Endothelial cell of umbilical vein (primary cell): ENCODE measurements at regions not wholly inside any gene's neighbourhood (a gene's known extent, or its start where the extent isn't known, plus 50 kb on each side); places are given as distances from the start of the nearest gene placed in this dataset.

ENCODE experiments used
- POLR2AphosphoS5 ChIP-seq: IDR thresholded peaks from 2 replicates; pipeline ENCODE4 v1.6.1; 2012; ENCODE audit warnings: low read depth, mild to moderate bottlenecking, control low read depth, low read length, moderate library complexity; ENCODE audit not compliant: insufficient read depth
- TF ChIP-seq, protein P1 (sequence below): IDR thresholded peaks from 2 replicates; pipeline ENCODE4 v1.6.1; 2011; ENCODE audit not compliant: insufficient read depth, insufficient read length
- TF ChIP-seq, protein P2 (sequence below), 2 donors: IDR thresholded peaks; 1 replicate in 1 of 2; 2 replicates in 1 of 2; pipeline ENCODE4 v1.5.1; 2011; ENCODE audit warnings: low read length in 2 of 2, mild to moderate bottlenecking in 2 of 2, moderate library complexity in 2 of 2, control low read depth in 1 of 2, inconsistent platforms in 1 of 2, low read depth in 1 of 2; ENCODE audit not compliant: insufficient read depth in 1 of 2; ENCODE audit errors: extremely low read depth in 1 of 2

DNA sequence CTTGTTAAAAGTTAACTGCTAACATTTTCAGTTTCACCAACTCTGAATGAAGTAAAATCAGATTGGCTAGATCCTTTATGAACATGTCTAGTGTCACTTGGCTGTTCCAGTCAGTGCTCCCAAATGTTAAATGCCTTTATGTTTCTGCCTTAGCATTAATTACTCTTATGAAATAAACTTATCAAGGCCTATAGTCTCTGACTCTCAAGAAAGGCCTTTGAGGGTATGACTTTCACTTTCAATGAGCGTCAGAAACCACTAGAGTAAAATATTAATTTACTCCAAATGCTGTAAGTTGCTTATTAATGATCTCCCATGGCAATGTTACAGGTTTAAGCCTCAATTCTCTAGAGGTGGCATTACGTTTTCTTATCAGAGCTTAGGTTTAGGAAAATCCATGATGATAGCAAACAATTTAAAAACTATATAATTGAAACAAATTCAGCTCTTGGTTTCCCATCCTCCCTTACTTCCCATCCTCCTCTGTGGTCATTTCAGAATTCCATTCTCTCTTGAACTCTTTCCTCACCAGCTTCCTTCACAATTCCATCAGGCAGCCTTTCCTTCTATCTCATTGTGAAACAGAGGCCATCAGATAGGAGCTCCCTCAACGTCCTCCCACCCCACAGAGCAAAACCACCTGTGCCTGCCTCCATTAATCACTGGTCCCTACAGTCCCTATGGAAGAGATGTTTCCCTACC, 108.6 kb upstream of the COP1 start:
- TF ChIP-seq, protein P1, sequence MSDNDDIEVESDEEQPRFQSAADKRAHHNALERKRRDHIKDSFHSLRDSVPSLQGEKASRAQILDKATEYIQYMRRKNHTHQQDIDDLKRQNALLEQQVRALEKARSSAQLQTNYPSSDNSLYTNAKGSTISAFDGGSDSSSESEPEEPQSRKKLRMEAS, result no peak
- TF ChIP-seq, protein P2, sequence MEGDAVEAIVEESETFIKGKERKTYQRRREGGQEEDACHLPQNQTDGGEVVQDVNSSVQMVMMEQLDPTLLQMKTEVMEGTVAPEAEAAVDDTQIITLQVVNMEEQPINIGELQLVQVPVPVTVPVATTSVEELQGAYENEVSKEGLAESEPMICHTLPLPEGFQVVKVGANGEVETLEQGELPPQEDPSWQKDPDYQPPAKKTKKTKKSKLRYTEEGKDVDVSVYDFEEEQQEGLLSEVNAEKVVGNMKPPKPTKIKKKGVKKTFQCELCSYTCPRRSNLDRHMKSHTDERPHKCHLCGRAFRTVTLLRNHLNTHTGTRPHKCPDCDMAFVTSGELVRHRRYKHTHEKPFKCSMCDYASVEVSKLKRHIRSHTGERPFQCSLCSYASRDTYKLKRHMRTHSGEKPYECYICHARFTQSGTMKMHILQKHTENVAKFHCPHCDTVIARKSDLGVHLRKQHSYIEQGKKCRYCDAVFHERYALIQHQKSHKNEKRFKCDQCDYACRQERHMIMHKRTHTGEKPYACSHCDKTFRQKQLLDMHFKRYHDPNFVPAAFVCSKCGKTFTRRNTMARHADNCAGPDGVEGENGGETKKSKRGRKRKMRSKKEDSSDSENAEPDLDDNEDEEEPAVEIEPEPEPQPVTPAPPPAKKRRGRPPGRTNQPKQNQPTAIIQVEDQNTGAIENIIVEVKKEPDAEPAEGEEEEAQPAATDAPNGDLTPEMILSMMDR (IDR thresholded peaks at IDR 0.05; ENCODE audit: extremely low read depth in 1 of 2, insufficient read depth in 1 of 2, low read depth in 1 of 2, low read length in 2 of 2), result no peak
- no peak for TF ChIP-seq POLR2AphosphoS5
